Gastrocnemius medialis (tissue), 4 donors: ENCODE measurements at regions not wholly inside any gene's neighbourhood (a gene's known extent, or its start where the extent isn't known, plus 50 kb on each side); places are given as distances from the start of the nearest gene placed in this dataset.

ENCODE experiments used
- POLR2A ChIP-seq, 2 donors: fragments of 450-650 bp; IDR thresholded peaks; one replicate each; pipeline ENCODE4 v1.6.1; 2017; ENCODE audit warnings: antibody characterized with exemption in 2 of 2, mild to moderate bottlenecking in 2 of 2, moderate library complexity in 2 of 2
- TF ChIP-seq, protein P1 (sequence below), 5 experiments: fragments of 450-650 bp in 3 of 5; fragments of 200-600 bp in 2 of 5; sonication (generic) in 2 of 5; IDR thresholded peaks in 4 of 5; conservative IDR thresholded peaks in 1 of 5; 1 replicate in 4 of 5; 2 replicates in 1 of 5; pipeline ENCODE4 v1.5.1; 2016 to 2019; ENCODE audit warnings: antibody characterized with exemption in 5 of 5, mild to moderate bottlenecking in 3 of 5, moderate library complexity in 3 of 5

DNA sequence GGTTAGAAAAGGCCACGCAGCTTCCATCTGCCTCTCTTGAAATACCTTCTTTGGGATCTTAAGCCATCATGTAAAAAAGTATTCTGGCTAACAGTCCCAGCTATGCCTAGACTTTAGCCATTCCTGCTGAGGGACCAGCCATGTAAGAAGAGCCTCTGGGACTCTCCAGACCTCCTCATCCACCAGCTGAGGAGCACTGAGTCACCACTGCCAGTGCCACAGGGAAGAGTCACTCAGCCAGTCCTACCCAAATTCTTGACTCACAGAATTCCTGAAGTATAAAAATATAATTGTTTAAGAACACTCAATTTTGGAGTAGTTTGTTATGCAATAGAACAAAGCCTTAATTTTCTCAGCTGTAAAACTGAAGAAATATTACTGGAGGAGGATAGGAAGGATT, 436.7 kb downstream of the ZEB2 start:
- TF ChIP-seq POLR2A (IDR thresholded peaks at IDR 0.05), result no peak
- TF ChIP-seq, protein P1, sequence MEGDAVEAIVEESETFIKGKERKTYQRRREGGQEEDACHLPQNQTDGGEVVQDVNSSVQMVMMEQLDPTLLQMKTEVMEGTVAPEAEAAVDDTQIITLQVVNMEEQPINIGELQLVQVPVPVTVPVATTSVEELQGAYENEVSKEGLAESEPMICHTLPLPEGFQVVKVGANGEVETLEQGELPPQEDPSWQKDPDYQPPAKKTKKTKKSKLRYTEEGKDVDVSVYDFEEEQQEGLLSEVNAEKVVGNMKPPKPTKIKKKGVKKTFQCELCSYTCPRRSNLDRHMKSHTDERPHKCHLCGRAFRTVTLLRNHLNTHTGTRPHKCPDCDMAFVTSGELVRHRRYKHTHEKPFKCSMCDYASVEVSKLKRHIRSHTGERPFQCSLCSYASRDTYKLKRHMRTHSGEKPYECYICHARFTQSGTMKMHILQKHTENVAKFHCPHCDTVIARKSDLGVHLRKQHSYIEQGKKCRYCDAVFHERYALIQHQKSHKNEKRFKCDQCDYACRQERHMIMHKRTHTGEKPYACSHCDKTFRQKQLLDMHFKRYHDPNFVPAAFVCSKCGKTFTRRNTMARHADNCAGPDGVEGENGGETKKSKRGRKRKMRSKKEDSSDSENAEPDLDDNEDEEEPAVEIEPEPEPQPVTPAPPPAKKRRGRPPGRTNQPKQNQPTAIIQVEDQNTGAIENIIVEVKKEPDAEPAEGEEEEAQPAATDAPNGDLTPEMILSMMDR (IDR thresholded peaks at IDR 0.05 in 4 of 5, conservative IDR thresholded peaks at IDR 0.05 in 1 of 5), result no peak
